Mesothelial cell of epicardium (in vitro differentiated cells): ENCODE measurements at regions not wholly inside any gene's neighbourhood (a gene's known extent, or its start where the extent isn't known, plus 50 kb on each side); places are given as distances from the start of the nearest gene placed in this dataset.
A peak's percentile ranks its signal among the peaks of the same experiment; 100 is the strongest.

Experiments used
- DNase-seq, 2 experiments: peaks; one replicate each; pipeline ENCODE4 v3.0.0; 2021; ENCODE audit warnings: low spot score in 2 of 2; ENCODE audit not compliant: unreplicated experiment in 2 of 2
- H3K27ac Mint-ChIP-seq: 2 replicates; pipeline ENCODE4 v1.8.0; 2021; ENCODE audit warnings: mixed read lengths
- H3K27me3 Mint-ChIP-seq: 2 replicates; pipeline ENCODE4 v1.8.0; 2021; ENCODE audit warnings: low read depth, mixed read lengths
- H3K36me3 Mint-ChIP-seq: 2 replicates; pipeline ENCODE4 v1.8.0; 2021; ENCODE audit warnings: mixed read lengths
- H3K4me1 Mint-ChIP-seq: 2 replicates; pipeline ENCODE4 v1.8.0; 2021; ENCODE audit warnings: mixed read lengths
- H3K4me3 Mint-ChIP-seq: 2 replicates; pipeline ENCODE4 v1.8.0; 2021; ENCODE audit warnings: mild to moderate bottlenecking, moderate library complexity, mixed read lengths
- H3K9me3 Mint-ChIP-seq: 2 replicates; pipeline ENCODE4 v1.8.0; 2021; ENCODE audit warnings: mixed read lengths
- TF ChIP-seq, protein P1 (sequence below): fragments of 200-600 bp; sonication (generic); IDR thresholded peaks from one replicate; pipeline ENCODE4 v1.5.0; 2021; ENCODE audit warnings: antibody characterized with exemption; ENCODE audit not compliant: unreplicated experiment

DNA sequence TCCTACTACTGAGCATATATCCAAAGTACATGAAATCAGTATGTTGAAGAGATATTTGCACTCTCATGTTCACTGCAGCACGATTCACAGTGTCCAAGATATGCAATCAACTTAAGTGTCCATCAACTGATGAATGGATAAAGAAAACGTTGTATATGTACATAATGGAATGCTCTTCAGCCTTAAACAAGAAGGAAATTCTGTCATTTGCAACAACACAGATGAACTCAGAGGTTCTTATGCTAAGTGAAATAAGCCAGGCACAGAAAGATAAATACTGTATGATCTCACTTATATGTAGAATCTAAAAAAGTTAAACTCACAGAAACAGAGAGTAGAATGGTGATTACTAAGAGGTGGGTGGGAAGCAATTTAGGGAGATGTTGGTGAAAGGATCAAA, 149.2 kb downstream of the EVA1A start:
- H3K36me3 Mint-ChIP-seq = peaks cover 9% of the 10 kb centered on the region
- H3K27ac Mint-ChIP-seq = no peak overlapping the region
- no peaks in the 10 kb centered on the region for H3K27me3 Mint-ChIP-seq
- H3K9me3 Mint-ChIP-seq = peaks cover 20% of the 10 kb centered on the region
- TF ChIP-seq, protein P1, sequence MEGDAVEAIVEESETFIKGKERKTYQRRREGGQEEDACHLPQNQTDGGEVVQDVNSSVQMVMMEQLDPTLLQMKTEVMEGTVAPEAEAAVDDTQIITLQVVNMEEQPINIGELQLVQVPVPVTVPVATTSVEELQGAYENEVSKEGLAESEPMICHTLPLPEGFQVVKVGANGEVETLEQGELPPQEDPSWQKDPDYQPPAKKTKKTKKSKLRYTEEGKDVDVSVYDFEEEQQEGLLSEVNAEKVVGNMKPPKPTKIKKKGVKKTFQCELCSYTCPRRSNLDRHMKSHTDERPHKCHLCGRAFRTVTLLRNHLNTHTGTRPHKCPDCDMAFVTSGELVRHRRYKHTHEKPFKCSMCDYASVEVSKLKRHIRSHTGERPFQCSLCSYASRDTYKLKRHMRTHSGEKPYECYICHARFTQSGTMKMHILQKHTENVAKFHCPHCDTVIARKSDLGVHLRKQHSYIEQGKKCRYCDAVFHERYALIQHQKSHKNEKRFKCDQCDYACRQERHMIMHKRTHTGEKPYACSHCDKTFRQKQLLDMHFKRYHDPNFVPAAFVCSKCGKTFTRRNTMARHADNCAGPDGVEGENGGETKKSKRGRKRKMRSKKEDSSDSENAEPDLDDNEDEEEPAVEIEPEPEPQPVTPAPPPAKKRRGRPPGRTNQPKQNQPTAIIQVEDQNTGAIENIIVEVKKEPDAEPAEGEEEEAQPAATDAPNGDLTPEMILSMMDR = no peak
- H3K4me1 Mint-ChIP-seq = peaks cover 41% of the 10 kb centered on the region
- no peak for DNase-seq
- H3K4me3 Mint-ChIP-seq = no peak overlapping the region

GRCh38 chr2:75410702-75411101, 150.0 kb downstream of the EVA1A start:
- no peak for DNase-seq
- Mint-ChIP-seq H3K4me1 (peaks cover 40% of the 10 kb centered on the region), H3K4me3 (no peak overlapping the region), H3K9me3 (peaks cover 20% of the 10 kb centered on the region), H3K27ac (no peak overlapping the region), H3K36me3 (peaks cover 9% of the 10 kb centered on the region), H3K27me3 (no peaks in the 10 kb centered on the region)
- TF ChIP-seq, protein P1 = no peak

DNA sequence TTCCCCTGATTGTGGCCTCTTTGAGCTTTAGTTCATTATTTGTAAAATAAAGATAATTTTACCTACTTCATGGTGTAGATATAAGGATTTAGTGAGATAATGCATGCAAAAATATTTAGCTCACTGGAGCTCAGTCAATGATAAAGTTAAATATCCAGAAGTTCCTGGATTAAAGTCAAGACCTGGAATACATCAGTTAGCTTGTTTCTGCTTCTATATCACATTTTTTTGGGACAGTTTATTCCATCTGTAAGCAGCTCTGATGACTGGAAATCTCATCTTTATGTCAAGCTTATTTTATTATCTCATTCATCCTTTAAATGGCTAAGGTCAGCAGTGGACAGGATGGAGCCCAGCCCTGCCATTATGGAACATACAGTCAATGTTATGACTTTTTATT, 152.0 kb downstream of the EVA1A start:
- Mint-ChIP-seq H3K4me3 (no peak overlapping the region), H3K27ac (no peak overlapping the region), H3K36me3 (peaks cover 9% of the 10 kb centered on the region), H3K4me1 (peaks cover 34% of the 10 kb centered on the region), H3K9me3 (peaks cover 20% of the 10 kb centered on the region), H3K27me3 (no peaks in the 10 kb centered on the region)
- TF ChIP-seq, protein P1 = no peak
- DNase-seq = no peak

DNA sequence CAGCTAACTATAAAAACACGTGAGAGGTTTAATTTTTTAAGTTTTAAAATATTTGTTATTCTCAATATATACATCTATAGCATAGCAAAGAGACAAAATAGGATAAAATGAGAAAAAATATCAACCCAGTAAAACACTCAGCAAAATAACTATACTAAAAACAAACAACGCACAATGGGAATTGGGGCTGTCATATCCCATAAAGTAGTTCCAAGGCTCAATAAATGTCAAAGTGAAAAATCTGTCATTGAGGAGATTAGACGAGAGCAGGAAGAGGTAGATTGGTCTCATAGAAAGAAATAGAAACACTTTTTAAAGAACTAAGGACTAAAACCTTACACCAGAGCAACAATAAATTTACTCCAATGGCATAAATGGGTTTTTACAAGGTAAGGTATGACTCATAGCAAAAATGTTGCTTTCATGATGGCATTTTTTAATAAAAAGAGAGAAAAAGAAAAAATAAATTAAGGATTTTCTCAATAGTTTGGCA, 153.7 kb downstream of the EVA1A start:
- peaks cover 34% of the 10 kb centered on the region for H3K4me1 Mint-ChIP-seq

GRCh38 chr2:75406131-75406581, 154.6 kb downstream of the EVA1A start:
- Mint-ChIP-seq H3K27ac (peak overlapping the region; percentile 81), H3K36me3 (peaks cover 7% of the 10 kb centered on the region), H3K27me3 (peaks cover 2% of the 10 kb centered on the region), H3K4me1 (peaks cover 34% of the 10 kb centered on the region), H3K9me3 (peaks cover 11% of the 10 kb centered on the region), H3K4me3 (no peak overlapping the region)
- DNase-seq = no peak
- TF ChIP-seq, protein P1 = no peak

More for the DNA sequence above, 153.7 kb downstream of the EVA1A start:
- peaks cover 15% of the 10 kb centered on the region for H3K9me3 Mint-ChIP-seq
- no peak for DNase-seq
- TF ChIP-seq, protein P1 = no peak
- no peak overlapping the region for H3K4me3 Mint-ChIP-seq
- H3K36me3 Mint-ChIP-seq = peaks cover 7% of the 10 kb centered on the region
- H3K27me3 Mint-ChIP-seq = peaks cover 1% of the 10 kb centered on the region
- no peak overlapping the region for H3K27ac Mint-ChIP-seq

GRCh38 chr2:75405000-75405399, 155.7 kb downstream of the EVA1A start:
- H3K9me3 Mint-ChIP-seq = peaks cover 2% of the 10 kb centered on the region
- TF ChIP-seq, protein P1 = no peak

More at GRCh38 chr2:75405000-75405399, 155.7 kb downstream of the EVA1A start:
- no peak for DNase-seq
- peaks cover 34% of the 10 kb centered on the region for H3K4me1 Mint-ChIP-seq
- no peak overlapping the region for H3K4me3 Mint-ChIP-seq
- H3K27me3 Mint-ChIP-seq = peaks cover 2% of the 10 kb centered on the region
- H3K27ac Mint-ChIP-seq = peak overlapping the region; percentile 41
- H3K36me3 Mint-ChIP-seq = peaks cover under 1% of the 10 kb centered on the region
